NT2/D1 (cell line): ENCODE measurements at regions not wholly inside any gene's neighbourhood (a gene's known extent, or its start where the extent isn't known, plus 50 kb on each side); places are given as distances from the start of the nearest gene placed in this dataset.

Experiments used
- YY1 ChIP-seq: IDR thresholded peaks from 2 replicates; pipeline ENCODE4 v1.6.1; 2011; ENCODE audit not compliant: insufficient read length, insufficient read depth
- ZNF274 ChIP-seq: IDR thresholded peaks from 2 replicates; pipeline ENCODE4 v1.6.1; 2011; ENCODE audit warnings: mild to moderate bottlenecking, low read depth, low read length

GRCh38 chr17:79364315-79365094 lies 246.3 kb downstream of the RBFOX3 start:
- TF ChIP-seq ZNF274 (no peak), YY1 (no peak)
